ENCODE measurements at regions not wholly inside any gene's neighbourhood (a gene's known extent, or its start where the extent isn't known, plus 50 kb on each side); places are given as distances from the start of the nearest gene placed in this dataset.

DNA sequence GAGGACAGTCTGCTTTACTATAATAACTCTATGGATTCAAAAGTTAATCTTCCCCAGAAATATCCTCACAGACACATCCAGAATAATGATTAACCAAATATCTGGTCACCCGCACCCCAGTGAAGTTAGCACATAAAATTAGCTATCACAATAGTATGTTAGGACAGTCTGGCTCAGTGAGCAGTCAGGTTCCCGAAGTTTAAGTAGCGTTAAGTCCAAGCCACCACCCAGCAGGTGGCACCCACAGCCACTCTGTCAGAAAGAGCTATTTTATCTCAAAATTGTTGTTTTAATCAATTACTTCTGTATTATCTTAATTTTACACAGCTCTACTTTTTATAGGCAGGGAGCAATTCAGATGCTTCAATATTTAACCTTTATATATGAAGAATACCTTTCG, 537.5 kb downstream of the MBD2 start:
- Histone ChIP-seq H3K27me3 (no peaks in the 10 kb centered on the region), H3K9me3 (no peaks in the 10 kb centered on the region), H3K36me3 (no peaks in the 10 kb centered on the region), H3K4me3 (no peak overlapping the region)
- no peak for DNase-seq

- H3K36me3 ChIP-seq, result no peaks in the 10 kb centered on the region
- no peaks in the 10 kb centered on the region for H3K27me3 ChIP-seq
- H3K9me3 ChIP-seq, result no peaks in the 10 kb centered on the region
- H3K4me3 ChIP-seq, result no peak overlapping the region
- no peak for DNase-seq
These were observed 541.7 kb downstream of the MBD2 start for GRCh38 chr18:53682796-53683195.

DNA sequence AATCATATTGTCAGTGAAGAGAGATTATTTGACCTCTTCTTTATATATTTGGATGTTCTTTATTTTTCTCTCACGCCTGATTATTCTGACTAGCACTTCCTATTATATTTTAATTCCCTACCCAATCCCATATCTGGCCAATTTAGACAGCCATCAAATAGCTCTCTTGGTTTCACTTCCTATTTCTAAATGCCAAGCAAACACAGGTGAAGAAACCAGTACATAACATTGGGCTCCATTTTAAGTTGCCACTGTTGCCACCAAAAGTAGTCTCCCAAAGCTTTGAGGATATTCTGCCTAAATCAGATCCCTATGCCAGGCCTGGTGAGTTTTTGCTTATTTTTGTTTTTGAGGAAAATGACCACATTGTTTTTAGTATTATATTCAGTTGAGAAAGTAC, 547.0 kb downstream of the MBD2 start:
- no peak overlapping the region for H3K4me3 ChIP-seq
- H3K27me3 ChIP-seq, result no peaks in the 10 kb centered on the region
- H3K36me3 ChIP-seq, result no peaks in the 10 kb centered on the region
- no peaks in the 10 kb centered on the region for H3K9me3 ChIP-seq
- DNase-seq, result no peak

- no peaks in the 10 kb centered on the region for H3K36me3 ChIP-seq
- H3K9me3 ChIP-seq, result no peaks in the 10 kb centered on the region
- DNase-seq, result no peak
- no peaks in the 10 kb centered on the region for H3K27me3 ChIP-seq
- no peak overlapping the region for H3K4me3 ChIP-seq
These were observed 558.8 kb downstream of the MBD2 start for GRCh38 chr18:53665701-53666100.

DNA sequence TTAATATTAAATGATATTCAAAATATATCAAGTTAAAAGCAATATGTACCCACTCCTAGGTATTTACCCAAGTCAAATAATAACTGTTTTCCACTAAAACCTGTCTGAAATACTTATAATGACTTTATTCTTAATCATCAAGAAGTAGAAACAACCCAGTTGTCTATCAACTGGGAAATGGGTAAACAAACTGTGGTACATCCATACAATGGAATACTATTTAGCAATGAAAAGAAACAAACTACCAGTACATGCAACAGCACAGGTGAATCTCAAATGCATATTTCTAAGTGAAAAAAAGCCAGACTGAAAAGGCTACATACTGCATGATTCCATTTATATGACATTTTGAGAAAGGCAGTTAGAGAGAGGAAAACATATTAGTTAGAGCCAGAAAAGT, 559.9 kb downstream of the MBD2 start:
- no peak for DNase-seq
- Histone ChIP-seq H3K36me3 (no peaks in the 10 kb centered on the region), H3K27me3 (no peaks in the 10 kb centered on the region)

DNA sequence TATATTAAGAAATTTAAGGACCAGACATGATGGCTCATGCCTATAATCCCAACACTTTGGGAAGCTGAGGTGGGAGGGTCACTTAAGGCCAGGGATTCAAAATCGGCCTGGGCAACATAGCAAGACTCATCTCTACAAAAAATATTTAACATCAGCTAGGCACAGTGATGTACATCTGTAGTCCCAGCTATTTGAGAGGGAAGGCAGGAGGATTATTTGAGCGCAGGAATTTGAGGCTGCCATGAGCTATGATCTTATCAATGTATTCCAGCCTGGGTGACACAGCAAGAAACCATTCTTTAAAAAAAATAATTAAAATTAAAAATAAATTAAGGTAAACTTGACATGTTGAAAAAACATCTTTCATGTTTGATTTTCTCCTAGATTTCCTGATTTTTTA, 564.2 kb downstream of the MBD2 start:
- DNase-seq, result no peak
- no peaks in the 10 kb centered on the region for H3K36me3 ChIP-seq

More for the DNA sequence above, 559.9 kb downstream of the MBD2 start:
- H3K9me3 ChIP-seq, result no peaks in the 10 kb centered on the region
- H3K4me3 ChIP-seq, result no peak overlapping the region

GRCh38 chr18:53657257-53657656, 567.2 kb downstream of the MBD2 start:
- Histone ChIP-seq H3K9me3 (no peaks in the 10 kb centered on the region), H3K4me3 (no peak overlapping the region), H3K27me3 (no peaks in the 10 kb centered on the region), H3K36me3 (no peaks in the 10 kb centered on the region)
- no peak for DNase-seq

More for the DNA sequence above, 564.2 kb downstream of the MBD2 start:
- no peak overlapping the region for H3K4me3 ChIP-seq
- no peaks in the 10 kb centered on the region for H3K27me3 ChIP-seq
- no peaks in the 10 kb centered on the region for H3K9me3 ChIP-seq

DNA sequence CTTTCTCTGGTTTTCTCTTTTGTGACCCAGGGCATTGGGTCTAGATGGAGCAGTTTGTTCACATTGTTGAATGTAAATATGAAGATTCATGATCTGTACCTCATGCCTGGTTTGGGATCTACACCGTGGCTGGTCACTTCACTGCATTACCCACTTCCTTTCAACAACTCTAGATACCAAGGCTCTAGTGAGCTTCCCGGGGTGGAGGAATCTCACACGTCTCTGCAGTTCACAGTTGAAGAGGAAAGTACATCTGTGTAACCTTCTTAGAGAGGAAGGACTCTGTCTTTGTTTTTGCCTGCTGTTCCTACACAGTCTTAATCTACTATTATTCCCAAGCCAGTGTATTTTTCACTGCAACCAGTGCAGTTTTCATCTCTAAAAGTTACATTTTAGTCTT, 574.8 kb downstream of the MBD2 start:
- H3K27me3 ChIP-seq, result no peaks in the 10 kb centered on the region
- H3K4me3 ChIP-seq, result no peak overlapping the region
- DNase-seq, result no peak
- no peaks in the 10 kb centered on the region for H3K36me3 ChIP-seq
- no peaks in the 10 kb centered on the region for H3K9me3 ChIP-seq

DNA sequence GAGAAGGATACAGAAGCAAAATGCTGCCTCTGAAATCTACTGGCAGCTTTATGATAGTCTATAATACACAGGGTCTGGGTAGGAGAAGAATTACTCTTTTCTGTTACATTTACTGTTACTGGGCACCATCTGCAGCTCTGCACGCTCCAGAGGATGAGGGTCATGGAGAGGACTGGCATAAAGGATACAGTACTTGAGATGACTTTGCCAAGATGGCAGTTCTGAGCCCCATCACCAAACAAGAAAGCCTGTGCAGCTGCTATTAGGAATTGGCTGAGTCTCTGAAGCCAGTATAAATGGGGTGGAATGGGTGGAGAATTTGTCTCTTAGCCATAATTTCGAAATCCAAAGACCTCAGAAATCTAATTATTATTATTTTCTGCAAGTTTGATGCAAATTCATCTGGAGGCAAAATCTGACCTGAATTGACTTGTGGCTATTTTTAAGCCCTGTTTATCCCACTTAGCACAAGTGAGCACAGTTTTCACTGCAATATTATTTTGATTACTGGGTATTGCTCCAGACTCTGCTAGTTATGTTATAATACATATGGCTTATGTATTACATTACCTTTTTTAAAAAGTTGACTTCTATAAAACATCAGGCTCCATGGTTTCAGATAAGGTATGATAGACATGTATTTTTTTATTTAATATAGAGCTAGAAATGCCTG, 579.5 kb downstream of the MBD2 start:
- Histone ChIP-seq H3K27me3 (no peaks in the 10 kb centered on the region), H3K36me3 (no peaks in the 10 kb centered on the region), H3K4me3 (no peak overlapping the region), H3K9me3 (no peaks in the 10 kb centered on the region)
- DNase-seq, result no peak

- Histone ChIP-seq H3K9me3 (no peaks in the 10 kb centered on the region), H3K4me3 (no peak overlapping the region), H3K27me3 (no peaks in the 10 kb centered on the region), H3K36me3 (no peaks in the 10 kb centered on the region)
- DNase-seq, result no peak
These were observed 584.8 kb downstream of the MBD2 start for GRCh38 chr18:53639687-53640086.

GRCh38 chr18:53629337-53629736, 595.1 kb downstream of the MBD2 start:
- Histone ChIP-seq H3K9me3 (no peaks in the 10 kb centered on the region), H3K4me3 (no peak overlapping the region), H3K36me3 (no peaks in the 10 kb centered on the region), H3K27me3 (no peaks in the 10 kb centered on the region)
- no peak for DNase-seq

DNA sequence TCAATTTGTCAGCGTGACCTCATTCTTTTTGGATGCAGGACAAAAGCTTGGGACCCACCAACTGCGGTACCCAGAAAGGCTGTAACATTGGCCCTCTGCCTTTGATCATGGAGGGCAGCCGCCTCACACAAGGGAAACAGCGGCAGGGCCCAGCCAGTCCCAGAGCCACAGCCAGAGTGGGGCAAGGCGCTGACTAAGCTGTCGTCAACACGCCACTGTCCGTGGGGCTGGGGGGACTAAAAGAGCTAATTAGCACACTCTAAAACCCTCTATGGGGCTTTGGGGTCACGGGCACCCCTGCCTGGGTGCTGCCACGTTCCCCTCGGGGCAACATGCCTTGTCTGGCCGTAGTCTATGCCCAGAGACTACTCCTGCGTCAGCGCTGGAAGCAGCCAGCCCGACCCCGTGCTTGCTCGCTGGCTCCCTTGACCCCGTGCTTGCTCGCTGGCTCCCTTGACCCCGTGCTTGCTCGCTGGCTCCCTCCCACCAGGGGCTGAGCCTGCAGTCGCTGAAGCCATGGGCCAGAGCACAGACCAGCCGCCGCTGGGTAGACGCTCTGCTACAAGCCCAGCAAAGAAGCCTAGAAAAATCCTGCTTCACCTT, 598.4 kb downstream of the MBD2 start:
- H3K27me3 ChIP-seq, result no peaks in the 10 kb centered on the region
- DNase-seq, result no peak
- H3K36me3 ChIP-seq, result no peaks in the 10 kb centered on the region
- no peak overlapping the region for H3K4me3 ChIP-seq
- H3K9me3 ChIP-seq, result no peaks in the 10 kb centered on the region

- Histone ChIP-seq H3K9me3 (no peaks in the 10 kb centered on the region), H3K27me3 (no peaks in the 10 kb centered on the region), H3K4me3 (no peak overlapping the region), H3K36me3 (no peaks in the 10 kb centered on the region)
- no peak for DNase-seq
These were observed 613.5 kb downstream of the MBD2 start for GRCh38 chr18:53610957-53611356.

- H3K4me3 ChIP-seq, result no peak overlapping the region
- no peak for DNase-seq
- no peaks in the 10 kb centered on the region for H3K27me3 ChIP-seq
- no peaks in the 10 kb centered on the region for H3K9me3 ChIP-seq
- no peaks in the 10 kb centered on the region for H3K36me3 ChIP-seq
These were observed 617.7 kb downstream of the MBD2 start for GRCh38 chr18:53606792-53607191.

- no peaks in the 10 kb centered on the region for H3K9me3 ChIP-seq
- H3K36me3 ChIP-seq, result no peaks in the 10 kb centered on the region
- no peak overlapping the region for H3K4me3 ChIP-seq
- no peak for DNase-seq
- H3K27me3 ChIP-seq, result no peaks in the 10 kb centered on the region
These were observed 619.3 kb downstream of the MBD2 start for GRCh38 chr18:53605198-53605597.

- Histone ChIP-seq H3K36me3 (no peaks in the 10 kb centered on the region), H3K27me3 (no peaks in the 10 kb centered on the region), H3K9me3 (no peaks in the 10 kb centered on the region), H3K4me3 (no peak overlapping the region)
- DNase-seq, result no peak
These were observed 621.2 kb downstream of the MBD2 start for GRCh38 chr18:53603276-53603675.

GRCh38 chr18:53601344-53601743, 623.1 kb downstream of the MBD2 start:
- H3K9me3 ChIP-seq, result no peaks in the 10 kb centered on the region
- no peak for DNase-seq
- H3K4me3 ChIP-seq, result no peak overlapping the region
- H3K27me3 ChIP-seq, result no peaks in the 10 kb centered on the region
- H3K36me3 ChIP-seq, result no peaks in the 10 kb centered on the region

DNA sequence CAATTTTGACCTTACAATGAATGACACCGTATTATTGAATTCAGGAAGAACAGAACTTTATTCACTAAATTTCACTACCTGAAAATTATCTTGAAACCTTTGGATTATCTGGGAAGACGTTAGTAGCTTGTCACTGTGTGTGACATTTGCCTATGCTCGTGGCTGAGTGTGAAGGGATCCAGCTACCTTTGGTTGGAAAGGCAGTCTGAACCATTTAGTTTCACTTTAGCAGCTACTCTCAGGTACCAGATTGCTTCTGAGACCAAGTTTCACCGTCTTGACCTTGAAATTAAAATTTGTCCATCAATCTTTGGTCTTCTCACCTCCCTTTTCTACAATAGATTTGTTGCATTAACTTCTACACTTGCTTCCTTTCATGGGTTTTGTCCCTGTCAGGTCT, 637.5 kb downstream of the MBD2 start:
- no peaks in the 10 kb centered on the region for H3K36me3 ChIP-seq
- no peak for DNase-seq
- no peaks in the 10 kb centered on the region for H3K9me3 ChIP-seq
- H3K4me3 ChIP-seq, result no peak overlapping the region
- no peaks in the 10 kb centered on the region for H3K27me3 ChIP-seq
